Erythroblast (primary cell): ENCODE measurements at regions not wholly inside any gene's neighbourhood (a gene's known extent, or its start where the extent isn't known, plus 50 kb on each side); places are given as distances from the start of the nearest gene placed in this dataset.

Experiments
- DNase-seq, 2 experiments: peaks; one replicate each; lab custom pipeline; 2025; lab: John Stamatoyannopoulos, UW
- GATA1 ChIP-seq: IDR thresholded peaks from 2 replicates; pipeline ENCODE4 v1.6.1; 2011; ENCODE audit warnings: low read depth, mild to moderate bottlenecking, control low read depth, low read length, moderate library complexity
- POLR2A ChIP-seq: IDR thresholded peaks from 2 replicates; pipeline ENCODE4 v1.6.1; 2011; ENCODE audit warnings: mild to moderate bottlenecking, low read length

GRCh38 chr18:42437001-42437400 is 482.0 kb downstream of the PIK3C3 start:
- no peak for DNase-seq
- TF ChIP-seq POLR2A, result no peak
- TF ChIP-seq GATA1, result no peak

- TF ChIP-seq POLR2A (no peak), GATA1 (no peak)
- no peak for DNase-seq
These were observed 482.6 kb downstream of the PIK3C3 start for GRCh38 chr18:42437646-42438045.

GRCh38 chr18:42442656-42443055 is 487.6 kb downstream of the PIK3C3 start:
- no peak for DNase-seq
- no peak for TF ChIP-seq GATA1
- no peak for TF ChIP-seq POLR2A

- DNase-seq, result no peak
- no peak for TF ChIP-seq GATA1
- TF ChIP-seq POLR2A, result no peak
These were observed 489.3 kb downstream of the PIK3C3 start for GRCh38 chr18:42444349-42444748.

- DNase-seq, result no peak
- TF ChIP-seq GATA1 (no peak), POLR2A (no peak)
These were observed 490.3 kb downstream of the PIK3C3 start for GRCh38 chr18:42445359-42445758.

GRCh38 chr18:42446195-42446594 is 491.2 kb downstream of the PIK3C3 start:
- TF ChIP-seq GATA1 (no peak), POLR2A (no peak)
- no peak for DNase-seq

- no peak for DNase-seq
- TF ChIP-seq POLR2A (no peak), GATA1 (no peak)
These were observed 492.7 kb downstream of the PIK3C3 start for GRCh38 chr18:42447688-42448087.

GRCh38 chr18:42458226-42458625 is 503.2 kb downstream of the PIK3C3 start:
- TF ChIP-seq GATA1 (no peak), POLR2A (no peak)
- DNase-seq, result no peak

GRCh38 chr18:42459873-42460272 is 504.8 kb downstream of the PIK3C3 start:
- TF ChIP-seq GATA1 (no peak), POLR2A (no peak)
- DNase-seq, result no peak

GRCh38 chr18:42471885-42472284 is 516.9 kb downstream of the PIK3C3 start:
- no peak for DNase-seq
- TF ChIP-seq GATA1, result no peak

- DNase-seq, result no peak
- TF ChIP-seq POLR2A (no peak), GATA1 (no peak)
These were observed 518.6 kb downstream of the PIK3C3 start for GRCh38 chr18:42473611-42474010.

GRCh38 chr18:42474577-42474976 is 519.5 kb downstream of the PIK3C3 start:
- no peak for TF ChIP-seq GATA1
- TF ChIP-seq POLR2A, result no peak
- DNase-seq, result no peak

GRCh38 chr18:42475157-42475556 is 520.1 kb downstream of the PIK3C3 start:
- DNase-seq, result no peak
- TF ChIP-seq GATA1, result no peak
- no peak for TF ChIP-seq POLR2A

- no peak for DNase-seq
- no peak for TF ChIP-seq GATA1
- no peak for TF ChIP-seq POLR2A
These were observed 522.2 kb downstream of the PIK3C3 start for GRCh38 chr18:42477267-42477666.

- TF ChIP-seq GATA1, result no peak
- no peak for TF ChIP-seq POLR2A
These were observed 525.4 kb downstream of the PIK3C3 start for GRCh38 chr18:42480441-42480840.

GRCh38 chr18:42484648-42485047 is 529.6 kb downstream of the PIK3C3 start:
- DNase-seq, result no peak
- no peak for TF ChIP-seq GATA1
- TF ChIP-seq POLR2A, result no peak

More at GRCh38 chr18:42480441-42480840, 525.4 kb downstream of the PIK3C3 start:
- no peak for DNase-seq

GRCh38 chr18:42486271-42486670 is 531.2 kb downstream of the PIK3C3 start:
- TF ChIP-seq GATA1 (no peak), POLR2A (no peak)
- DNase-seq, result no peak
